Vagina (tissue), 2 donors: ENCODE measurements at regions not wholly inside any gene's neighbourhood (a gene's known extent, or its start where the extent isn't known, plus 50 kb on each side); places are given as distances from the start of the nearest gene placed in this dataset.

Experiments
- DNase-seq, 2 donors: peaks; one replicate each; pipeline ENCODE4 v3.0.0-alpha.2; 2017; ENCODE audit errors: extremely low spot score in 2 of 2
- H3K27ac ChIP-seq: fragments of 200-600 bp; sonication (generic); one replicate; pipeline ENCODE4 v1.5.1; 2019
- H3K27me3 ChIP-seq: fragments of 200-600 bp; sonication (generic); one replicate; pipeline ENCODE4 v1.5.1; 2019
- H3K36me3 ChIP-seq, 2 donors: fragments of 200-600 bp; sonication (generic); one replicate each; pipeline ENCODE4 v1.5.1; 2017 to 2019
- H3K4me1 ChIP-seq: fragments of 200-600 bp; sonication (generic); one replicate; pipeline ENCODE4 v1.5.1; 2019
- H3K4me3 ChIP-seq, 2 donors: fragments of 200-600 bp; sonication (generic); 1 replicate in 1 of 2; 2 replicates in 1 of 2; pipeline ENCODE4 v1.5.1; 2016 to 2019
- H3K9me3 ChIP-seq: fragments of 200-600 bp; sonication (generic); one replicate; pipeline ENCODE4 v1.5.1; 2019
- CTCF ChIP-seq, 3 experiments: fragments of 450-650 bp in 2 of 3; fragments of 200-600 bp in 1 of 3; sonication (generic) in 1 of 3; IDR thresholded peaks; one replicate each; pipeline ENCODE4 v1.5.1; 2017 to 2019; ENCODE audit warnings: antibody characterized with exemption in 3 of 3, mild to moderate bottlenecking in 2 of 3, moderate library complexity in 2 of 3
- POLR2A ChIP-seq, 2 donors: fragments of 450-650 bp; IDR thresholded peaks; one replicate each; pipeline ENCODE4 v1.6.1; 2017; ENCODE audit warnings: antibody characterized with exemption in 2 of 2, mild to moderate bottlenecking in 2 of 2, moderate library complexity in 2 of 2
- POLR2AphosphoS5 ChIP-seq, 2 donors: sonication (generic); formaldehyde crosslinking; IDR thresholded peaks; one replicate each; pipeline ENCODE4 v1.9.0; 2017; ENCODE audit warnings: antibody characterized with exemption in 2 of 2, mild to moderate bottlenecking in 2 of 2, low read depth in 1 of 2; ENCODE audit not compliant: insufficient read depth in 1 of 2
- intact Hi-C: fragments of 100-400 bp; cut with DNase I; formaldehyde crosslinking; loops from one replicate; pipeline ENCODE4 v1.15.1; 2023

GRCh38 chr1:166484871-166485270 lies 318.1 kb upstream of the FAM78B start:
- no peak overlapping the region for H3K27ac ChIP-seq
- H3K4me1 ChIP-seq, result peaks cover 11% of the 10 kb centered on the region
- intact Hi-C loops, result no loop called here
- H3K36me3 ChIP-seq, result no peaks in the 10 kb centered on the region
- no peak for DNase-seq
- H3K27me3 ChIP-seq, result no peaks in the 10 kb centered on the region
- TF ChIP-seq POLR2A (IDR thresholded peaks at IDR 0.05) (no peak), CTCF (IDR thresholded peaks at IDR 0.05) (no peak), POLR2AphosphoS5 (IDR thresholded peaks at IDR 0.05; ENCODE audit: insufficient read depth in 1 of 2, low read depth in 1 of 2) (no peak)
- no peaks in the 10 kb centered on the region for H3K9me3 ChIP-seq
- H3K4me3 ChIP-seq, result no peak overlapping the region

DNA sequence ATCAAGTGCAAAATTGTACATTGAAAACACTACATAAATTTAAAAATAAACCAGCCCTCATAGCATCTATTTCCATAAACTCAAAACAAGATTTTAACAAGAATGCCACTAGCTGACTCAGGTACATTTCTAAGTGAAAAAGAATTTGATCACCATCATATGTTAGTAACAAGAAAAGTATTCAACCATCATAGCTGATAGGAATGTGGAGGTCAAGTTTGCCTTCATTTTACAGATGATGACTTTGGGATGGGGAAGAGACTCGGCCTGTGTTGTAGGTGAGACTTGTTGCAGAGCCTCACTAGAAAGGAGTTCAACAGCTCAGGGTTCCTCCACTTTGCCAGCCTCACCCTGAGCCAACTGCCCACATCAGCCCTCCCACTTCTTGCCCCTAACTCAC lies 318.8 kb upstream of the FAM78B start:
- Histone ChIP-seq H3K27me3 (no peaks in the 10 kb centered on the region), H3K4me3 (no peak overlapping the region), H3K36me3 (no peaks in the 10 kb centered on the region), H3K27ac (no peak overlapping the region), H3K4me1 (peaks cover 11% of the 10 kb centered on the region), H3K9me3 (no peaks in the 10 kb centered on the region)
- no peak for TF ChIP-seq CTCF (IDR thresholded peaks at IDR 0.05)
- TF ChIP-seq POLR2A (IDR thresholded peaks at IDR 0.05), result no peak
- no peak for TF ChIP-seq POLR2AphosphoS5 (IDR thresholded peaks at IDR 0.05; ENCODE audit: insufficient read depth in 1 of 2, low read depth in 1 of 2)
- intact Hi-C loops, result no loop called here
- no peak for DNase-seq

- Histone ChIP-seq H3K27ac (no peak overlapping the region), H3K4me3 (no peak overlapping the region), H3K9me3 (no peaks in the 10 kb centered on the region), H3K27me3 (no peaks in the 10 kb centered on the region), H3K36me3 (no peaks in the 10 kb centered on the region), H3K4me1 (peaks cover 11% of the 10 kb centered on the region)
- intact Hi-C loops, result no loop called here
- no peak for DNase-seq
- TF ChIP-seq POLR2A (IDR thresholded peaks at IDR 0.05), result no peak
- no peak for TF ChIP-seq CTCF (IDR thresholded peaks at IDR 0.05)
- TF ChIP-seq POLR2AphosphoS5 (IDR thresholded peaks at IDR 0.05; ENCODE audit: insufficient read depth in 1 of 2, low read depth in 1 of 2), result no peak
Measured at GRCh38 chr1:166488327-166488726, 321.5 kb upstream of the FAM78B start.

DNA sequence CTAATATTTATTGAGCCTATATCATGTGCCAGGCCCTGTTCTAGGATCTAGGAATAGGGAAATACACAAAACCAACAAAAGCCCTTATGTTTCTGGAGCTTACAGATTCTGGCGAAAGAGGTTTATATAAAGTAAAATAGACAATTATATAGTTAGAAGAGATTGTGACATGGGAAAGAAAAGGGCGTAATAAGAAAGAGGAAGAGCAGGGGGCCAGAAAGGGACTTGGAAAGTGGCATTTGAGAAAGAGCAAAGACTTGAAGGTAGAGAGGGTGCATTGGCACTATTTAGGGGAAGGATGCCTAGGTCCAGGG lies 322.5 kb upstream of the FAM78B start:
- Histone ChIP-seq H3K4me3 (no peak overlapping the region), H3K36me3 (no peaks in the 10 kb centered on the region), H3K27ac (no peak overlapping the region), H3K27me3 (no peaks in the 10 kb centered on the region), H3K4me1 (peaks cover 11% of the 10 kb centered on the region), H3K9me3 (no peaks in the 10 kb centered on the region)
- DNase-seq, result no peak
- intact Hi-C loops, result no loop called here
- TF ChIP-seq POLR2AphosphoS5 (IDR thresholded peaks at IDR 0.05; ENCODE audit: insufficient read depth in 1 of 2, low read depth in 1 of 2) (no peak), CTCF (IDR thresholded peaks at IDR 0.05) (no peak)

DNA sequence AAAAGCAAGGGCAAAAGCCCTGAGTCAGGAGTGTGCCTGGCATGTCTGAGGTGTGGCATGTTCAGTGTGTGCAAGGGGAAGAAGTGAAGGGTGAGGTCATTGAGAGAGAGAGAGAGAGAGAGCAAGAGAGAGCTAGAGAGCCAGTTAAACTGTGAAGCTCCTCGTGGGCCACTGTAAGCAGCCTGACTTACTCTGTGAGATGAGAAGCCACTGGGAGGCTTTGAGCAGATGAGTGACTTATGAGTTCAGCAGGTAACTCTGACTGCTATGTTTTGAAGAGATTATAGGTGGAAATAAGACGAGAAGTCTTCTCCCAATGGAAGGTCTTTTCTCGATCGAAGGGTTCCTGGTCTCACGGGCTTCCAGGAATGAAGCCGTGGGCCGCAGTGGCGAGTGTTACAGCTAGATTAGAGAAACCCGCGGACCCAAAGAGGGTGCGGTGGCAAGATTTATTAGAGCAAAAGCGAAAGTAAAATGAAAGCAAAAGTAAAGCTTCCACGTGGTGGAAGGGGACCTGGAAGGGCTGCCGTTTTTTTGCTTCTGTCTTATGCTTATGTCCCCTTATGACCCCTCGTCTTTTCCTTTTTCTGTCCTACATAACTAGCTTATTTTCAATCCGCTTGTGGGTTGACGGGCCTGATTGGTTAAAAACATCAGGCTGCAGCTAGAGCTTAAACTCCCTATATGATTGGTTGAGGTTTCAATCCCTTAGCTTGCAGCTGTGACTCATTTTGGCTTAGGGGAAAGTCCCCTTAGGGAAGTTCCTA lies 323.1 kb upstream of the FAM78B start:
- Histone ChIP-seq H3K27ac (peak overlapping the region; percentile 59), H3K36me3 (no peaks in the 10 kb centered on the region), H3K4me1 (peaks cover 11% of the 10 kb centered on the region), H3K9me3 (no peaks in the 10 kb centered on the region), H3K27me3 (no peaks in the 10 kb centered on the region), H3K4me3 (peak overlapping the region; percentile 23 to 38)
- no peak for DNase-seq
- intact Hi-C loops, result no loop called here
- TF ChIP-seq POLR2A (IDR thresholded peaks at IDR 0.05) (no peak), POLR2AphosphoS5 (IDR thresholded peaks at IDR 0.05; ENCODE audit: insufficient read depth in 1 of 2, low read depth in 1 of 2) (no peak), CTCF (IDR thresholded peaks at IDR 0.05) (no peak)
